Kidney (tissue), 13 donors: ENCODE measurements at regions not wholly inside any gene's neighbourhood (a gene's known extent, or its start where the extent isn't known, plus 50 kb on each side); places are given as distances from the start of the nearest gene placed in this dataset.

ENCODE experiments used
- DNase-seq, 5 donors: peaks; one replicate each; pipeline ENCODE4 v3.0.0-alpha.2; 2013 to 2020
- FAIRE-seq: peaks from 2 replicates; lab custom pipeline; 2012; peaks lifted over from hg19 to GRCh38; lab: Jason Lieb, UNC
- H3K27ac ChIP-seq, 2 donors: one replicate each; pipeline ENCODE4 v1.7.0; 2013; ENCODE audit warnings: low read depth in 2 of 2, low read length in 2 of 2, inconsistent platforms in 1 of 2
- H3K27me3 ChIP-seq: one replicate; pipeline ENCODE4 v1.7.1; 2013; ENCODE audit warnings: low read length, inconsistent platforms; ENCODE audit not compliant: control insufficient read depth, insufficient read depth
- H3K36me3 ChIP-seq, 3 donors: one replicate each; pipeline versions ENCODE4 v1.7.0 to v1.7.1; 2013; ENCODE audit warnings: low read length in 3 of 3, control low read depth in 1 of 3, inconsistent platforms in 1 of 3; ENCODE audit not compliant: insufficient read depth in 3 of 3, control insufficient read depth in 2 of 3
- H3K4me1 ChIP-seq, 3 donors: one replicate each; pipeline versions ENCODE4 v1.7.0 to v1.7.1; 2013; ENCODE audit warnings: low read length in 3 of 3, inconsistent platforms in 1 of 3, low read depth in 1 of 3; ENCODE audit not compliant: control insufficient read depth in 2 of 3, insufficient read depth in 2 of 3
- H3K4me3 ChIP-seq, 3 donors: one replicate each; pipeline versions ENCODE4 v1.7.0 to v1.8.1; 2013; ENCODE audit warnings: low read length in 3 of 3, control low read depth in 1 of 3, inconsistent platforms in 1 of 3
- H3K9ac ChIP-seq, 3 donors: one replicate each; pipeline versions ENCODE4 v1.7.0 to v1.7.1; 2013; ENCODE audit warnings: low read length in 3 of 3, control low read depth in 1 of 3, inconsistent platforms in 1 of 3
- H3K9me3 ChIP-seq, 3 donors: one replicate each; pipeline versions ENCODE4 v1.7.0 to v1.7.1; 2013; ENCODE audit warnings: low read length in 3 of 3, control low read depth in 1 of 3, inconsistent platforms in 1 of 3; ENCODE audit not compliant: control insufficient read depth in 2 of 3, insufficient read depth in 1 of 3
- CTCF ChIP-seq: IDR thresholded peaks from 3 replicates; pipeline ENCODE4 v1.5.1; 2012; ENCODE audit warnings: mild to moderate bottlenecking, moderate library complexity, borderline replicate concordance; ENCODE audit not compliant: insufficient read depth; ENCODE audit errors: extremely low read depth
- intact Hi-C: fragments of 100-400 bp; cut with DNase I; formaldehyde crosslinking; loops from one replicate; pipeline ENCODE4 v1.11.1; 2022
- donor health status: control.
- donor health status: control.
- donor health status: control.
- donor health status: control.
- donor health status: control.
- donor health status: DM: yes; HTN: yes; CAD: no.
- donor health status: Normal renal cell carcinoma (clear cell type).

- no peak for TF ChIP-seq CTCF
- H3K27me3 ChIP-seq = peaks cover 2% of the 10 kb centered on the region
- intact Hi-C loops = no loop called here
- H3K27ac ChIP-seq = no peak overlapping the region
- FAIRE-seq (no peak), DNase-seq (no peak)
- no peak overlapping the region for H3K9ac ChIP-seq
- H3K4me1 ChIP-seq = no peaks in the 10 kb centered on the region
- H3K4me3 ChIP-seq = no peak overlapping the region
- H3K36me3 ChIP-seq = no peaks in the 10 kb centered on the region
- no peaks in the 10 kb centered on the region for H3K9me3 ChIP-seq
Observed at GRCh38 chr6:84441456-84441855, 214.0 kb upstream of the CEP162 start.

- peaks cover 3% of the 10 kb centered on the region for H3K27me3 ChIP-seq
- no peaks in the 10 kb centered on the region for H3K36me3 ChIP-seq
- H3K4me1 ChIP-seq = no peaks in the 10 kb centered on the region
- no peak for DNase-seq
- H3K9ac ChIP-seq = no peak overlapping the region
- no peak overlapping the region for H3K27ac ChIP-seq
- no peak overlapping the region for H3K4me3 ChIP-seq
- intact Hi-C loops = no loop called here
- H3K9me3 ChIP-seq = no peaks in the 10 kb centered on the region
- no peak for TF ChIP-seq CTCF
- no peak for FAIRE-seq
Observed at GRCh38 chr6:84434550-84434949, 207.1 kb upstream of the CEP162 start.

- no peak for DNase-seq
- H3K36me3 ChIP-seq = no peaks in the 10 kb centered on the region
- no peak for TF ChIP-seq CTCF
- FAIRE-seq = no peak
- intact Hi-C loops = no loop called here
- no peaks in the 10 kb centered on the region for H3K9me3 ChIP-seq
- H3K9ac ChIP-seq = no peak overlapping the region
- H3K27me3 ChIP-seq = peaks cover 3% of the 10 kb centered on the region
- no peak overlapping the region for H3K27ac ChIP-seq
- H3K4me3 ChIP-seq = no peak overlapping the region
- H3K4me1 ChIP-seq = no peaks in the 10 kb centered on the region
Observed at GRCh38 chr6:84432619-84433018, 205.2 kb upstream of the CEP162 start.

GRCh38 chr6:84428300-84428907, 201.0 kb upstream of the CEP162 start:
- Histone ChIP-seq H3K9me3 (no peaks in the 10 kb centered on the region), H3K9ac (no peak overlapping the region), H3K4me3 (no peak overlapping the region), H3K27ac (no peak overlapping the region), H3K36me3 (no peaks in the 10 kb centered on the region), H3K27me3 (peaks cover 14% of the 10 kb centered on the region), H3K4me1 (no peaks in the 10 kb centered on the region)
- intact Hi-C loops = no loop called here
- TF ChIP-seq CTCF = peak; percentile 41
- FAIRE-seq (no peak), DNase-seq (peak in 4 of 5 donors; percentile 38 to 79 (median 61))
